GM13976 (cell line): ENCODE measurements at regions not wholly inside any gene's neighbourhood (a gene's known extent, or its start where the extent isn't known, plus 50 kb on each side); places are given as distances from the start of the nearest gene placed in this dataset.
"Not testable (repeated sequence)": the region's sequence is repeated elsewhere in the genome, so short reads cannot be mapped to it uniquely, and the experiment has no call there.

ENCODE experiments used
- DNase-seq: peaks from one replicate; pipeline ENCODE4 v3.0.0; 2012; ENCODE audit warnings: low spot score
- CTCF ChIP-seq: IDR thresholded peaks from 2 replicates; pipeline ENCODE4 v1.5.1; 2012; ENCODE audit warnings: borderline replicate concordance, mild to moderate bottlenecking; ENCODE audit not compliant: insufficient read depth; ENCODE audit errors: extremely low read depth, missing control alignments, control extremely low read depth
- in situ Hi-C: fragments of 300-500 bp; cut with MboI; formaldehyde crosslinking; loops from one replicate; pipeline ENCODE4 v1.12.0; 2022; ENCODE audit warnings: low sequenced_read_pairs, mixed read lengths, inconsistent platforms; ENCODE audit not compliant: unreplicated experiment

- no peak for DNase-seq
- in situ Hi-C loops, result no loop called here
- TF ChIP-seq CTCF, result no peak
These were observed 108.8 kb downstream of the FAM217A start for GRCh38 chr6:3970097-3970496.

GRCh38 chr6:3973152-3973551 lies 105.8 kb downstream of the FAM217A start:
- in situ Hi-C loops, DNase-seq: not testable (repeated sequence)

- peak; percentile 34 for TF ChIP-seq CTCF
- in situ Hi-C loops, result loop anchor here (25.0 kb wide), 1 partner anchor 691 kb away; no protein-coding TSS in a partner anchor
These were observed 100.8 kb downstream of the FAM217A start for GRCh38 chr6:3977875-3978711.

GRCh38 chr6:3978966-3979365 lies 100.0 kb downstream of the FAM217A start:
- in situ Hi-C loops, result loop anchor here (25.0 kb wide), 1 partner anchor 692 kb away; no protein-coding TSS in a partner anchor

More at GRCh38 chr6:3977875-3978711, 100.8 kb downstream of the FAM217A start:
- peak; percentile 50 for DNase-seq

GRCh38 chr6:3981917-3982316 lies 97.0 kb downstream of the FAM217A start:
- no peak for DNase-seq
- TF ChIP-seq CTCF, result no peak
- in situ Hi-C loops, result loop anchor here (5.0 to 25.0 kb wide), 2 partner anchors 245 to 695 kb away; no protein-coding TSS in a partner anchor

More at GRCh38 chr6:3978966-3979365, 100.0 kb downstream of the FAM217A start:
- not testable (repeated sequence) for DNase-seq

- in situ Hi-C loops, result loop anchor here (5.0 to 25.0 kb wide), 2 partner anchors 246 to 696 kb away; no protein-coding TSS in a partner anchor
- DNase-seq, result no peak
- no peak for TF ChIP-seq CTCF
These were observed 95.2 kb downstream of the FAM217A start for GRCh38 chr6:3983778-3984177.

- no peak for DNase-seq
- in situ Hi-C loops, result loop anchor here (5.0 to 25.0 kb wide), 2 partner anchors 247 to 697 kb away; no protein-coding TSS in a partner anchor
- no peak for TF ChIP-seq CTCF
These were observed 94.4 kb downstream of the FAM217A start for GRCh38 chr6:3984494-3984893.

GRCh38 chr6:3986241-3986640 lies 92.7 kb downstream of the FAM217A start:
- no peak for TF ChIP-seq CTCF
- in situ Hi-C loops, result loop anchor here (25.0 kb wide), 1 partner anchor 699 kb away; no protein-coding TSS in a partner anchor

More at GRCh38 chr6:3986241-3986640, 92.7 kb downstream of the FAM217A start:
- no peak for DNase-seq
